ENCODE measurements at regions not wholly inside any gene's neighbourhood (a gene's known extent, or its start where the extent isn't known, plus 50 kb on each side); places are given as distances from the start of the nearest gene placed in this dataset.

DNA sequence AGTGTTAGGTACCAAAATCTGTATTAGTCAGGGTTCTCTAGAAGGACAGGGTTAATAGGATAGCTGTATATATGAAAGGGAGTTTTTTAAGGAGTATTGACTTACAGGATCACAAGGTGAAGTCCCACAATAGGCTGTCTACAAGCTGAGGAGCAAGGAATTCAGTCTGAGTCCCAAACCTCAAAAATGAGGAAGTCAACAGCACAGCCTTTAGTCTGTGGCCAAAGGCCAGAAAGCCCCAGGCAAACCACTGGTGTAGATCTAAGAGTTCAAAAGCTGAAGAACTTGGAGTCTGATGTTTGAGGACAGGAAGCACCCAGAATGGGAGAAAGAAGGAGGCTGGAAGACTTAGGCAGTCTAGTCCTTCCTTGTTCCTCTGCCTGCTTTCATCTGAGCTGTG, 487.5 kb upstream of the CHRM3 start:
- Histone ChIP-seq H3K4me3 (no peak overlapping the region), H3K36me3 (no peaks in the 10 kb centered on the region), H3K9me3 (no peaks in the 10 kb centered on the region), H3K27me3 (no peaks in the 10 kb centered on the region), H3K27ac (no peak overlapping the region), H3K4me1 (no peaks in the 10 kb centered on the region)
- TF ChIP-seq POLR2A (IDR thresholded peaks at IDR 0.05) = no peak
- no peak for TF ChIP-seq EP300 (IDR thresholded peaks at IDR 0.05)
- no peak for TF ChIP-seq CTCF (IDR thresholded peaks at IDR 0.05)
- DNase-seq = no peak
- intact Hi-C loops (cut with DNase I) = no loop called here

DNA sequence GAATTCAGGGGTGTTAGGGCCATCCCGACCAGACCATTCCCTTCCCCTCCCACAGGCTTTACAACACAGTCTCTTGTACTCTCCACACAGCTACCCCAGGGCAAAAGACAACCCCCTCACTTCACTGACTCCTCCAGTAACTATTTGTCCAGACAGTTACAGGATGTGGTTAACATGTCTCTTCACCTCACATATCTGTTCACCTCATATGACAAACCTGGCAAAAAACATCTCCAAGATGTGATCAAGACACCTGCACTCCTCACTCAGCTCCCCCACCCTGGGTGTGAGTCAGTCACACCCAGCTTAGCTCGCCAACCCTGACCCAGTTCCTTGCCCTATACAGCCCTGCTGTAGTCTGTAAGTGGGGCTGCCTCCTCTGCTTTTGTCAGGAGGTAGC, 490.5 kb upstream of the CHRM3 start:
- 42 to 45% methylated on average over 2 of the region's 2 CpGs for WGBS, 2 donors
- no peak for TF ChIP-seq POLR2AphosphoS5 (IDR thresholded peaks at IDR 0.05)
- TF ChIP-seq EP300 (IDR thresholded peaks at IDR 0.05) = no peak
- TF ChIP-seq POLR2A (IDR thresholded peaks at IDR 0.05) = no peak
- TF ChIP-seq CTCF (IDR thresholded peaks at IDR 0.05) = no peak
- Histone ChIP-seq H3K27ac (no peak overlapping the region), H3K27me3 (no peaks in the 10 kb centered on the region), H3K4me1 (no peaks in the 10 kb centered on the region), H3K9me3 (no peaks in the 10 kb centered on the region), H3K36me3 (no peaks in the 10 kb centered on the region), H3K4me3 (no peak overlapping the region)
- intact Hi-C loops (cut with DNase I) = no loop called here
- DNase-seq = no peak

- WGBS, 2 donors = 64 to 81% methylated on average over 4 of the region's 4 CpGs
- no peak for DNase-seq
- no peaks in the 10 kb centered on the region for H3K9me3 ChIP-seq
- no peak overlapping the region for H3K27ac ChIP-seq
- H3K36me3 ChIP-seq = no peaks in the 10 kb centered on the region
- H3K4me1 ChIP-seq = no peaks in the 10 kb centered on the region
- H3K27me3 ChIP-seq = no peaks in the 10 kb centered on the region
- intact Hi-C loops (cut with DNase I) = no loop called here
- TF ChIP-seq POLR2AphosphoS5 (IDR thresholded peaks at IDR 0.05) (no peak), CTCF (IDR thresholded peaks at IDR 0.05) (no peak), EP300 (IDR thresholded peaks at IDR 0.05) (no peak), POLR2A (IDR thresholded peaks at IDR 0.05) (no peak)
- H3K4me3 ChIP-seq = no peak overlapping the region
Measured at GRCh38 chr1:238892612-238893011, 493.8 kb upstream of the CHRM3 start.

GRCh38 chr1:238861342-238862066, 524.9 kb upstream of the CHRM3 start:
- intact Hi-C loops (cut with DNase I) = no loop called here
- H3K4me1 ChIP-seq = no peaks in the 10 kb centered on the region
- no peaks in the 10 kb centered on the region for H3K36me3 ChIP-seq
- 76 to 82% methylated on average over 8 of the region's 8 CpGs for WGBS, 2 donors
- no peak overlapping the region for H3K27ac ChIP-seq
- TF ChIP-seq CTCF (IDR thresholded peaks at IDR 0.05) (no peak), EP300 (IDR thresholded peaks at IDR 0.05) (no peak), POLR2A (IDR thresholded peaks at IDR 0.05) (no peak)
- no peaks in the 10 kb centered on the region for H3K9me3 ChIP-seq
- H3K27me3 ChIP-seq = no peaks in the 10 kb centered on the region
- no peak for DNase-seq
- no peak overlapping the region for H3K4me3 ChIP-seq

DNA sequence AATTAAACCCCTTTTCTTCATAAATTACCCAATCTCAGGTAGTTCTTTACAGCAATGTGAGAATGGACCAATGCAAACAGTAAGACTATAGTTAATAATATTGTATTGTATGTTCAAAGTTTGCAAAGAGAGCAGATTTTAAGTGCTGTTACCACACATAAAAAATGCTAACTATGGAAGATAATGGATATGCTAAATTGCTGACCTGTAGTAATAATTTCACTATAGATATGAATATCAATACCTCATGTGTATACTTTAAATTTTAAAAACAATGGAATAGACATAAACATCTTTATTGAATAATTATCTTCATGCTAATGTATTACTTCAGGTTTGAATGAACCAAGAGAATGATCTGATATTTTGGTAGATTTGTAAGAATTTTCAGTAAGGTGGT, 552.4 kb upstream of the CHRM3 start:
- intact Hi-C loops (cut with DNase I) = no loop called here

More for the DNA sequence above, 552.4 kb upstream of the CHRM3 start:
- no peaks in the 10 kb centered on the region for H3K4me1 ChIP-seq
- H3K4me3 ChIP-seq = no peak overlapping the region
- TF ChIP-seq EP300 (IDR thresholded peaks at IDR 0.05) = no peak
- no peak for TF ChIP-seq POLR2AphosphoS5 (IDR thresholded peaks at IDR 0.05)
- no peak for TF ChIP-seq POLR2A (IDR thresholded peaks at IDR 0.05)
- TF ChIP-seq CTCF (IDR thresholded peaks at IDR 0.05) = no peak
- no peak for DNase-seq
- peaks cover 0 to 3% (median 0%) of the 10 kb centered on the region in 4 donors for H3K9me3 ChIP-seq
- H3K27ac ChIP-seq = no peak overlapping the region
- no peaks in the 10 kb centered on the region for H3K36me3 ChIP-seq
- no peaks in the 10 kb centered on the region for H3K27me3 ChIP-seq

Measured in sigmoid colon (tissue), 6 donors.